Activated CD4-positive, alpha-beta T cell treated with anti-CD3 and anti-CD28 coated beads, Interleukin-2, Interleukin-4, amounts not matched to agents 100 ng/mL and 50 ng/mL, durations not matched to agents 16 hours and 8 hours (primary cell): ENCODE measurements at regions not wholly inside any gene's neighbourhood (a gene's known extent, or its start where the extent isn't known, plus 50 kb on each side); places are given as distances from the start of the nearest gene placed in this dataset.
"Not testable (repeated sequence)": the region's sequence is repeated elsewhere in the genome, so short reads cannot be mapped to it uniquely, and the experiment has no call there.

Source experiments
- DNase-seq: peaks from one replicate; pipeline ENCODE4 v3.0.0-alpha.2; 2020; ENCODE audit warnings: low spot score

DNA sequence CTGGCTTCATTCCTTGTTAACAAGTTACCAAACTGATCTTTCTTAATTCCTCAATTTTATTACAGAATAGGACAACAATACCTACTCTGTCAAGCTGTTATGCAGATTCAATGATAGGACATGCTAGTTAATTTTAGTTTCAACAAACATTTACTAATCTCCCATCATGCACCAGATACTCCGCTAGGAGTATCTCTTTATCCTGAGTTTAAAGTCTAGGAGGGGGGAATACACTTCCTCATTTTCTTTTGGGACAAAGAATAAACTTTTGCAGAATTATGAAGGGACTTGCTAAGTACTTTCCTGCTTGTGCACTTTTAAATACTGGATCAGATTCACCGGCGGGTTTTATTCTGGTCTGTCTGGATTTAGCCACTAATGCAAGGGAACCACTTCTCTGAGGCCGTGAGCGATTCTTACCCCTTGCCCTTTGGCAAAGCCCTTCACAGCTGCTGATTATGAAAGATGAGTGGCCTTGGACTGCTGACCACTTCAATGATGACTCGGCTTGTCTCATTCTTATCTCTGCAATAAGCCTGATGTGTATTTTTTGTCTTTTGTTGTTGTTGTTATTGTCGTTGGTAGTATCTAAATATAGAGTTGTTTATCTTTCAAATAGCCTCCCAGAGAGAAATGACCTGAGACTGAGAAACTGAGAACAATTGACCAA is 73.9 kb downstream of the RMI1 start:
- DNase-seq, result no peak

DNA sequence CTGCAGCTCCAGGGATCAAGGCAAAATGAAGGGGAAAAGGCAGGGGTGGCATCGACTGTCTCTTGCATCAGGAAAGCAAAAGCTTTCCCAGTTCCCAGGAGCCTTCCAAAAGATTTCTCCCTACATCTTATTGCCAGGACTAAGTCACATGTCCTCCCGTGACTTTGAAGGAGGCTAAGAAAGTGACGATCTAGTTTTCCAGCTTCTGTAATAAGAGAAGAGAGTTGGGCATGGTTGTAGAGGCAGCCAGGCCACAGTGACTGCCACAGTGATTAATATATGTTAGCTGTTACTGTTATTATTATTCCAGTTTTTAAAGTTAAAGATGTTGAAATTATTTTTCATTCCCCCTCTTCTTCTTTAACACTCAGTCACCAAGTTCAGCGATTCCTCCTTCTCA is 77.1 kb downstream of the RMI1 start:
- DNase-seq, result no peak

- no peak for DNase-seq
Measured at GRCh38 chr9:84059936-84060335, 79.3 kb downstream of the RMI1 start.

DNA sequence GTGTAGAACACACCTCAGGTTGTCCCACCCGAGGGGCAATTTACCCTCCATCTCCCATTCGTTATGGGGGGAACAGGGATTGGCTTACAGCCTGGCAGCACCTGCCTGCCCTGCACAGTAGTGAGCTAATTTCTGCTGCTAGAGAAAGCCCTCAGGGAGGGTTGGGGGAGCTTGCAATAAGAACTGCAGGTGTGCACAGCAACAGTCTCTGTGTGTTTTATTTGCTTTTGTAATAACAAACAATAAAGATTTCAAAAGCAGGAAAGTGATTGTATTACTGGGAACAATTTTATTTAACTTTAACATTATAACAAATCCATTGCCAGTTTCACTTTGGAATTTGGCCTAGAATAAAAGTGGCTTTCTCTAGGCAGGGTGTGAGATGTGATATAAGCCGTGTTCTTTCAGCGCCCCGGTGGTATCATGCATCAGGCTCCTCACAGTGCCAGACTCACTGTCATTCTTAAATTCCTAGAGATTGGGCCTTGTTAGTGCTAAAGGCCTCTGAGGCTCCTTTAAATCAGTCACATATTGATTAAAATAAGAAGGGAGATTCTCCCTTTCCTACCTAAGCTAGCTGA is 81.1 kb downstream of the RMI1 start:
- no peak for DNase-seq

GRCh38 chr9:84062538-84062937 is 81.9 kb downstream of the RMI1 start:
- DNase-seq, result no peak

GRCh38 chr9:84067821-84068220 is 87.2 kb downstream of the RMI1 start:
- no peak for DNase-seq

DNA sequence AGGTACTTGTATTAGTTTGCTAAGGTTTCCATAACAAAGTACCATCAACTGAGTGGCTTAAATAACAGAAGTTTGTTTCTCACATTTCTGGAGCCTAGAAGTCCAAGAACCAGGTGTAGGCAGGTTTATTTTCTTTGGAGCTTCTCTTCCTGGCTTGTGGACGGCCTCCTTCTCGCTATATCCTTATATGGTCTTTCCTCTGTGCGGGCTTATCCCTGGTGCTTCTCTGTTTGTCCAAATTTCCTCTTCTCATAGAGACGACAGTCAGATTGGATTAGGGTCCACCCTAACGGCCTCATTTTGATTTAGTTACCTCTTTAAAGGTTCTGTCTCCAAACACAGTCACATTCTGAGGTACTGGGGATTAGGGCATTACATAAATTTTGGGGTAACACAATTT is 88.3 kb downstream of the RMI1 start:
- no peak for DNase-seq

DNA sequence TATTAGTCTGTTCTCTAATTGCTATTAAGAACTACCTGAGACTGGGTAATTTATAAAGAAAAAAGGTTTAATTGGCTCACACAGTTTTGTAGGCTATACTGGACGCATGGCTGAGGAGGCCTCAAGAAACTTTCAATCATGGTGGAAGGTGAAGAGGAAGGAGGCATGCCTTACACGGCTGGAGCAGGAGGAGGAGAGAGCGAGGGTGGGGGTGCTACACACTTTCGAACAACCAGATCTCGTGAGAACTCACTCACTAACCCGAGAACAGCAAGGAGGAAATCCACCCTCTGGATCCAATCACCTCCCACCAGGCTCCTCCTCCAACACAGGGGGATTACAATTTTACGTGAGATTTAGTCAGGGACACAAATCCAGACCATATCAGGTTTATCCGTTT is 90.0 kb downstream of the RMI1 start:
- no peak for DNase-seq

DNA sequence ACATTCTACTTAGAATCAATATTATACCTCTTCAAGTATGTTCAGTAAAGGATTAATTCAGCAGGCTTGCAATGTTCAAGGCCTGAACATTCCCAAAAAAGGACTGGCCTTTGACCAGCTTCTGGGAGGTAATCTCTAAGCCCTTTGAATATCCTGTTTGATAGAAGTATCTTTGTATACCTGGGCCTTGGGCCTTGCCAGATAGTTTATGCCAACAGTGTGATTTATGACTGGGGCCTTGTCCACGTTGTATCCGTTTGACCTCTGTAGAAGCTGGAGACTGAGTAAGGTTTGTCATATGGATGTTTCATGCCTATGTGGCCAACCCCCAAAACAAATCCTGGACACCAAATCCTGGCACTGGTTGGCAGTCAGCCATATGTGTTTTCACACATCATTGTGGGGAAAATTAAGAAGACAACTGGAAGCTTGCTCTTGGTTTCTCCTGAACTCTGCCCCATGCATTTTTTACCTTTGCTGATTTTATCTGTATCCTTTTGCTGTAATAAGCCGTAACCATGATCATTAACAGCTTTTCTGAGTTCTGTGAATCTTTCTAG is 92.1 kb downstream of the RMI1 start:
- DNase-seq, result no peak

DNA sequence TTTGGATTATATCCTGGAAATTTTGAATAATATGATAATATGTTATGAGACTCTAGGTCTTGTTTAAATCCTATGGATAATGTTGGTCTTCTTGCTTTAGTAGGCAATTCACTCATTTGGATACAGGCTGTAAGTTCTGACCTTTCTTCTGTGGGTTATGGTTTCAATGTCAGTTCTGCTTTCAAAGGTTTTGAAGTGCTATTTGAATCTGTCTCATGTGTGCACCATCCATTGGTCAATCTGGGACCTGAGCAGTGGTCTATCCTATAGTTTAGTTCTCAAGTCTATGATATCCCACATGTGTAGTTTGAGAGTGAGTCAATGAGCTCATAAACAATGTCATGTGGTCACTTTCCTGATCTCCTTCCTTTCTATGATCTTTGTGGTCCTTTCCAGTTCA is 94.4 kb downstream of the RMI1 start:
- no peak for DNase-seq

GRCh38 chr9:84076384-84076783 is 95.8 kb downstream of the RMI1 start:
- no peak for DNase-seq

GRCh38 chr9:84077816-84078215 is 97.2 kb downstream of the RMI1 start:
- not testable (repeated sequence) for DNase-seq

DNA sequence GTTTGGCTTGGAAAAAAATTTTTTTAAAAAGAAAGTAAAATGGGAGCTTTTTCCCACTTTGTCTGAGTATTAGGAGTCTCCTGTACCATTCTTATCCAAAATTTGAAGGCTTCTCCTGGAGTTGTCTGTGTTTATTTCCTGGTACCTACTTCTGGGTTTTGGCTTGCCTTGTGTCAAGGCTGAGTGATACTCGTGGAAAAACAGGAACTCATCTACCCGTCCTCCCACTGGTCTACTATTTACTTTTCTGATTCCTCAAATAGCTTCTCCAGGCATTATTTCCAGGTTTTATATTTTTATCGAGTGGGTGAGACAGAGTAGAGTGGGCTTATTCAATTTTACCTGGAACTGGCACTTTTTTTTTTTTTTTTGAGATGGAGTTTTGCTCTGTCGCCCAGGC is 99.4 kb downstream of the RMI1 start:
- DNase-seq, result no peak

GRCh38 chr9:84101964-84102632 is 121.5 kb downstream of the RMI1 start:
- DNase-seq, result no peak

GRCh38 chr9:84103651-84104377 is 123.2 kb downstream of the RMI1 start:
- DNase-seq, result no peak

- no peak for DNase-seq
Measured at GRCh38 chr9:84107081-84107480, 126.5 kb downstream of the RMI1 start.

DNA sequence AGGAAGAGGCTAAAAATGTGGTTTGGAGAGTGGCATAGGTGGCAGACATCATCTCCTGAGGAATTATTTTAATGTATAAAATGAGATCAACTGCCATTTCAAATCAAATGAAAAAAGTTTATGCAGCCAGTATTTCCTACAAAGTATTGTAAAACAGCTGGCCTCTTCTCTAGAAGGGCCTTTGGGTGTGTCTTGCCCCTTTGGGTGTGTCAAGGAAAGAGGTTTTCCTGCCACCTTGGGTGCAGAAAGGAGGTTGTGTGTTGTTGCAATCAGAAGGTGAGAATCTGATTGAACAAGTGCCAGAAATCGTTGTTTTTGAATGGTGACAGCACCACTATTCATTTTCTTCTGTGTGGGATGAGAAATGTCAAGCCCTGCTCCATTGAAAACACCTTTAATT is 127.4 kb downstream of the RMI1 start:
- no peak for DNase-seq

GRCh38 chr9:84111726-84112125 is 131.1 kb downstream of the RMI1 start:
- DNase-seq, result no peak

- no peak for DNase-seq
Measured at GRCh38 chr9:84121991-84122523, 141.5 kb downstream of the RMI1 start.

DNA sequence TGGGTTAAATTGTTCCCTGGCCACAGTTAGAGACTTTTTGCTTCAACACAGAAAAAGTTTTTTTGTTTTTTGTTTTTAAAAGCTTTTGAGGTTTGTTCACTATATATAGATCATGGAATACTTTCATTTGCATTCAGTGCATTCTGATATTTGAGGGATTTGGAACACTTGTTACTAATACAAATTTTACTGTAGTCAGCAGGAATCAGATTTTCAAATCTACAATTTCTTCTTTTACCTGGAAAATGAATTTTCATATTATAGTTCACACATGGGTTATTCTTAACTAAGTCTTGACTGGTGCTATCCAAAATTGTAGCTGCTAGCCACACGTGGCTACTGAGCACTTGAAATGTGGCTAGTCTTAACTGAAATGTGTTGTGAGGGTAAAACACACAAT is 142.0 kb downstream of the RMI1 start:
- no peak for DNase-seq

DNA sequence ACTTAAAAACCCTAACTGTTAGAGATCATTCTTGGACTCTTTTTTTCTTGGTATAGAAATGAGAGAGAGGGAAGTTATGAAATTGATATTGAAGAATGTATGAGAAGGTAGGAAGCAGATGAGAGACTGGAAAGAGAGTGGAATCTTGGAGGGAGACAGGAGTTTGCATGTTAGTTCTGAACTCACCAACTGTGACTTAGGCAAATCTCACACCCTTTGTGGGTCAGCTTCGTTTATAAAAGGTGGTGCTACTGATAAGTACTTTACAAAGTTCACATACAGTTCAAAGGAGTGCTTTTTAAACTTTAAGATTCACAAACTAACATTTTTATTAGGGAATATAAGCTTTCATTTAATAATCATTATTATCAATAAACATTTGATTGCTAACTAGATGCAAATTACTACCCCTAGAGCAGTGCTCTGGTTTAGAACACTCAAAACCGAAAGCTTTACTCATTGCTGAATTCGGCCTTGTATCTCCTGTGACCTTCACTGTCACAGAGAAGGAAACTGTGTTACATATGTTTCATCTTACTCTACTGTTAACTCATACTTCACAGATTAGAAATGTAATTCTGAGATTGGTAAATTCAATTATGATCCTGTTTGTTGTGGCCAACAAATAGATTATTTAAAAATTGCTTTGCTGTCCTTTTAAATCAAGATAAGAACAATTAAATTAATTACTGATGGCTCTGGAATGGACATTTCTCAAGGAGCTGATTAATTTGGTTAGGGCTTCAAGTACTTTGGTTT is 143.2 kb downstream of the RMI1 start:
- DNase-seq, result peak; percentile 8

GRCh38 chr9:84125046-84125445 is 144.4 kb downstream of the RMI1 start:
- DNase-seq, result no peak
